OCI-LY7 (cell line): ENCODE measurements at regions not wholly inside any gene's neighbourhood (a gene's known extent, or its start where the extent isn't known, plus 50 kb on each side); places are given as distances from the start of the nearest gene placed in this dataset.

Experiments used
- CTCF ChIP-seq: fragments of 200-600 bp; sonication (generic); conservative IDR thresholded peaks from 2 replicates; pipeline ENCODE4 v1.5.1; 2014; ENCODE audit warnings: mild to moderate bottlenecking, antibody characterized with exemption, low read length, moderate library complexity, mixed read lengths
- EZH2phosphoT487 ChIP-seq: fragments of 200-600 bp; sonication (generic); IDR thresholded peaks from 2 replicates; pipeline ENCODE4 v1.6.1; 2018; ENCODE audit warnings: low read depth, borderline replicate concordance, mild to moderate bottlenecking, mixed run types, antibody characterized with exemption, low read length, moderate library complexity, mixed read lengths

DNA sequence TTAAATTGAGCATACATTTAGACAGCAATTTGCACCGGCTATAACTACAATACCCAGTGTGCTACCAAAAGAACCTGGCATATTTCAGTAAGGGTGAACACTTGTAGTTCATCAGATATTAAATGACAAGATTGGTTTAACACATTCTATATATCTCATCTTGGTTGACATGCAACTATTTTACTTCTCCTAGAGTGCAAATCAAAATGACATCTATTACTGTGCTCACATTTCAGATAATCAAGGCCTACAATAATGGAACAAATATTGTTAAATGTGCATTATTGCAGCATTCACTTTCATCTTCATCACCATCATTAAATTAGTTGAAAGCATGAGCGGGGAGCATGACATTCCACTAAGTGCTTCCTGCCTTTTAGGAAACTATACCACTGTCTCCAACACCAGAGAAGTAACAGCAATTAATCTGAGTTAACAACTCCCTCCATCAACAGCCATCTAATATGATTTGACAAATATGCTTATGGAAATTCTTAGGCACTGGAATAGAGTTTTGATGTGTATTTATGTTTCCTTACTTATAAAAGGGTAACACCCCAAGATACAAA lies 209.8 kb upstream of the SLIT2 start:
- TF ChIP-seq CTCF, result no peak
- no peak for TF ChIP-seq EZH2phosphoT487
